Calu3 (cell line): ENCODE measurements at regions not wholly inside any gene's neighbourhood (a gene's known extent, or its start where the extent isn't known, plus 50 kb on each side); places are given as distances from the start of the nearest gene placed in this dataset.

Experiments used
- BruUV-seq: library from RNA; stranded (reverse); fragments of 400-500 nt; replicated peaks from 2 replicates; lab custom pipeline; 2021; lab: Mats Ljungman, UMichigan
- CTCF ChIA-PET: fragments of 300-600 bp; sonication (Branson Sonifier 250); formaldehyde crosslinking; loops from one replicate; lab custom pipeline; 2022; ENCODE audit warnings: antibody characterized with exemption; lab: Charles Lee
- DNase-seq: peaks from one replicate; pipeline ENCODE4 v3.0.0; 2022
- H3K27ac Mint-ChIP-seq: one replicate; pipeline ENCODE4 v1.8.0; 2022; ENCODE audit warnings: mixed read lengths; ENCODE audit not compliant: unreplicated experiment
- H3K27me3 Mint-ChIP-seq: one replicate; pipeline ENCODE4 v1.8.0; 2022; ENCODE audit warnings: mixed read lengths; ENCODE audit not compliant: unreplicated experiment
- H3K36me3 Mint-ChIP-seq: one replicate; pipeline ENCODE4 v1.8.0; 2022; ENCODE audit warnings: mild to moderate bottlenecking, moderate library complexity, mixed read lengths; ENCODE audit not compliant: insufficient read depth, unreplicated experiment
- H3K4me1 Mint-ChIP-seq: one replicate; pipeline ENCODE4 v1.8.0; 2022; ENCODE audit warnings: mild to moderate bottlenecking, low read depth, mixed read lengths; ENCODE audit not compliant: unreplicated experiment
- H3K4me3 Mint-ChIP-seq: one replicate; pipeline ENCODE4 v1.8.0; 2022; ENCODE audit warnings: mild to moderate bottlenecking, low read depth, moderate library complexity, mixed read lengths; ENCODE audit not compliant: unreplicated experiment
- H3K9me3 Mint-ChIP-seq: one replicate; pipeline ENCODE4 v1.8.0; 2022; ENCODE audit warnings: low read depth, mixed read lengths; ENCODE audit not compliant: unreplicated experiment
- intact Hi-C: fragments of 100-400 bp; cut with micrococcal nuclease; formaldehyde crosslinking; loops from one replicate; pipeline ENCODE4 v1.10.0; 2022; ENCODE audit not compliant: unreplicated experiment
- TF ChIP-seq, protein P1 (sequence below): fragments of 200-600 bp; IDR thresholded peaks from one replicate; pipeline ENCODE4 v1.8.0; 2022; ENCODE audit warnings: antibody characterized with exemption; ENCODE audit not compliant: unreplicated experiment

DNA sequence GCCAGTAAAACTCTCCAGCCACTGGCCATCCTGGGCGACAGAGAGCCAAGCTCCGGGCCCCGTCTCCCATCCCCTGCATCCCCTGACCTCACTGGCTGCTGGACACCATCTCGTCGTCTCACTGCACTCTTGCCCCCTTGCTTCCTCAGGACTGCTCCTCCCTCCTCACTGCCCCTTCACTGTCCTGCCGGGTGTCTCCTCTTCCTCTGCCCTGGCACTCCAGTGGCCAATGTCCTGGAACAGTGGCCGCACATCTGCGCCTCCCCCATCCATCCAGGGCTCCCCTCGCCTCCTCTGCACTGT is 800.4 kb downstream of the BRD1 start:
- CTCF ChIA-PET = no interaction called here
- BruUV-seq = no TSS peak
- intact Hi-C loops = no loop called here

DNA sequence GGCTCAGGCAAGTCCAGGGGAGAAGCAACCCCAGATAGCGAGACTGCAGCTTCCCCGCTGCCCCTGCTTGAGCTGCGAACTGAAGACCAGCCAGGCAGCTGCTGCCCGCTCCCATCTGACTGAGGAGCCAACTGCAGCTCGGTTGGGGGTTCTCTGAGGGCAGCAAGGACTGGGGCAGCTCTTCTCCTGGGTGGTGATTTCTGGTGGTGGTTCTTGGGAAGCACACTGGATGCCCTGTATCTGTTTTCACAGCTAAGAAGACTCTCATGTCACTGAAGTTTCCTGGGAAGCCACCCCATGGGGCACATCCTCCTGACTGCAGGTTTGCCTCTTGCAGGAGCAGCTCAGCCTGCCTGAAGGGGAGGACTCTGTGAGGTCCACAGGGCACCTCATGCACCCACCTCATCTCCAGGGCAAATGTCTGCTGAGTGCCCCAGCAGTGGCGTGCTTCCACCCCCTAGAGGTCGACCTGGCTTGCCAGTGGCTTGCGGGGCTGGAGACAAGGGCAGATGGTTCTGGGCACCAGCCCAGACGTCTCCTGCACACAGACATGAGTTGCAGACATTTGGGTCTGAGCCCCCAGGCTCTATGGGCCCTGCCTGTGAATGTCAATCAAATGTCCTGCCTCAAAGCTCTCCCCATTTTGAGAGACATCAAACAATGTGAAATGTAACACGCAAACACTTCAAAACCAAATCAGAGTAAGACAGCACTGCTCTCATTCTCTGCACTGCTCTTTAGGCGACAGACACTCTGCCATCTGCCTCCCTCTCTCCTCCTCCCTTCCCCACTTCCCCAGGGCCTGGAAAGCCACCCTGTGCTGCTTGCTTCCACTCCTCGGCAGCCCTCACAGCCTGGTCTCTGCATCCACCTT is 800.9 kb downstream of the BRD1 start:
- Mint-ChIP-seq H3K9me3 (peaks cover 3% of the 10 kb centered on the region), H3K27ac (no peak overlapping the region), H3K36me3 (peaks cover 9% of the 10 kb centered on the region), H3K4me1 (no peaks in the 10 kb centered on the region), H3K4me3 (no peak overlapping the region), H3K27me3 (no peaks in the 10 kb centered on the region)
- BruUV-seq = no TSS peak
- no peak for DNase-seq
- TF ChIP-seq, protein P1, sequence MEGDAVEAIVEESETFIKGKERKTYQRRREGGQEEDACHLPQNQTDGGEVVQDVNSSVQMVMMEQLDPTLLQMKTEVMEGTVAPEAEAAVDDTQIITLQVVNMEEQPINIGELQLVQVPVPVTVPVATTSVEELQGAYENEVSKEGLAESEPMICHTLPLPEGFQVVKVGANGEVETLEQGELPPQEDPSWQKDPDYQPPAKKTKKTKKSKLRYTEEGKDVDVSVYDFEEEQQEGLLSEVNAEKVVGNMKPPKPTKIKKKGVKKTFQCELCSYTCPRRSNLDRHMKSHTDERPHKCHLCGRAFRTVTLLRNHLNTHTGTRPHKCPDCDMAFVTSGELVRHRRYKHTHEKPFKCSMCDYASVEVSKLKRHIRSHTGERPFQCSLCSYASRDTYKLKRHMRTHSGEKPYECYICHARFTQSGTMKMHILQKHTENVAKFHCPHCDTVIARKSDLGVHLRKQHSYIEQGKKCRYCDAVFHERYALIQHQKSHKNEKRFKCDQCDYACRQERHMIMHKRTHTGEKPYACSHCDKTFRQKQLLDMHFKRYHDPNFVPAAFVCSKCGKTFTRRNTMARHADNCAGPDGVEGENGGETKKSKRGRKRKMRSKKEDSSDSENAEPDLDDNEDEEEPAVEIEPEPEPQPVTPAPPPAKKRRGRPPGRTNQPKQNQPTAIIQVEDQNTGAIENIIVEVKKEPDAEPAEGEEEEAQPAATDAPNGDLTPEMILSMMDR = no peak
- CTCF ChIA-PET = no interaction called here
- intact Hi-C loops = no loop called here

More for the DNA sequence above, 800.4 kb downstream of the BRD1 start:
- TF ChIP-seq, protein P1 = no peak
- H3K27me3 Mint-ChIP-seq = no peaks in the 10 kb centered on the region
- H3K9me3 Mint-ChIP-seq = peaks cover 8% of the 10 kb centered on the region
- H3K4me1 Mint-ChIP-seq = no peaks in the 10 kb centered on the region
- peaks cover 9% of the 10 kb centered on the region for H3K36me3 Mint-ChIP-seq
- no peak for DNase-seq
- H3K27ac Mint-ChIP-seq = no peak overlapping the region
- H3K4me3 Mint-ChIP-seq = no peak overlapping the region

DNA sequence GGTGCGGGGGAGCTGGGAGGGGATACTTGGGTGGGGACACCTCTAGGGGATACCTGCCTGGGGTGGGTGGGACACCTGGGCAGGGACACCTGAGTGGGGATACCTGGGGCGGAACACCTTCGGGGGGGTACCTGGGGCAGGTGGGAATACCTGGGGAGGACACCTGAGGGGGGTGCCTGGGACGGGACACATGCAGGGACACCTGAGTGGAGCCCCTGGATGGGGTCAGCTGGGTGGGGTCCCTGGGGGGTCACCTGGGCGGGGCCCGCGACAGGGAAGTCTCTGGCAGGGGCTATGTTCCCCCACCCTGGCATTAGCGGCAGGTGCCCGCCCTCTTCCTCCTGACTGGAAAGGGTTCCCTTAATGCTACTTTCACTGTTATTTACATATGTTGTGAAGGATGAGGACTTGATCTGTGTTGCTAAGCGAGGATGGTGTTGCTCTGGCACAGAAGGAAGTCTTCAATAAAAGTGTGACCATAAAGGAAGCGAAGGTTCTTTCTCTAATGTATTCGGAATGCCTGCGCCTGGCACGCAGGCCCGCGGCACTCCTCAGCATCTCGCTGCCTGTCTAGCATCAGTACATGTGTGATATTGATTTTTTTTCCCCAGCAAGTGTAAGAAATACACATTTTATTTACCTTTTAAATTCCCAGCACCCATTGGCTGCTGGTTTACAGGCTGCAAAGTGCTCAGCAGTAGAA is 801.7 kb downstream of the BRD1 start:
- Mint-ChIP-seq H3K4me3 (no peak overlapping the region), H3K4me1 (no peaks in the 10 kb centered on the region), H3K27me3 (no peaks in the 10 kb centered on the region), H3K36me3 (peaks cover 9% of the 10 kb centered on the region), H3K27ac (no peak overlapping the region), H3K9me3 (peaks cover 3% of the 10 kb centered on the region)
- CTCF ChIA-PET = interaction anchor here (0.6 kb wide), 1 partner anchor 596 kb away, joined by 5 read pairs; no protein-coding TSS in a partner anchor
- no peak for DNase-seq
- BruUV-seq = no TSS peak
- intact Hi-C loops = no loop called here
- TF ChIP-seq, protein P1 = no peak

DNA sequence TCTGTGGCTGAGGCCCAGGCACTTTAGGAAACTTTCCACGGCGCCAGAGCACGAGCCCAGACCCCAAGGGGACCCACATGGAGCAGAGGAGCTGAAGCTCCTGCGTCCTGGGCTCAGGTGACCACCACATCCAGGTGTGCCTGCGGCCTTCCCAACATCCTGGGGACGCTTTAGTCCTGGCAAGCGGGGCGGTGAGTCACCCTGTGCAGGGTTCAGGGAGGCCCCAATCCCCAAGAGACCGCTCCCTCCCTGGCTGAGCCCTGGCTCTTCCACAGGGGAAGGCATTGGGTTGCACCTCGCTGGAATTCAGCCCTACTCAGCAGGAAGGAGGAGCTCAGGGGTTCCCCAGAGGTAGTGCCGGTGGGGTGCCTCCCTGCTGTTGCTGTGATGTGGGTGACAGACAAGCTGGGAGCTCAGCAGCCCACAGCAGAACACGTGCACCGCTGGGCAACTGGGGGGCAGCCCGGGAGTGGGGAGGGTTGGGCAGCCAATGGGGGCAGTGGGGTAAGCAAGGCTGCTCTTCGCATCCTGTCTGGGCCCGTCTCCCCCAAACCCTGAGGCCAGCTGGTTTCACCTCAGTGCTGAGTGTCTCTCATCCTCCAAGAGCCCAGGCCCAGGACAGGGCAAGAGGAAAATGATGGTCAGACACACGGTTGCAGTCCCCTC is 802.8 kb downstream of the BRD1 start:
- CTCF ChIA-PET = interaction anchor here (0.6 kb wide), 1 partner anchor 597 kb away, joined by 5 read pairs; no protein-coding TSS in a partner anchor
- DNase-seq = no peak
- TF ChIP-seq, protein P1 = no peak
- intact Hi-C loops = no loop called here
- H3K27ac Mint-ChIP-seq = no peak overlapping the region
- peaks cover 3% of the 10 kb centered on the region for H3K9me3 Mint-ChIP-seq
- peaks cover 9% of the 10 kb centered on the region for H3K36me3 Mint-ChIP-seq
- BruUV-seq = no TSS peak
- H3K4me3 Mint-ChIP-seq = no peak overlapping the region
- H3K4me1 Mint-ChIP-seq = no peaks in the 10 kb centered on the region
- H3K27me3 Mint-ChIP-seq = no peaks in the 10 kb centered on the region
